ENCODE measurements at regions not wholly inside any gene's neighbourhood (a gene's known extent, or its start where the extent isn't known, plus 50 kb on each side); places are given as distances from the start of the nearest gene placed in this dataset.

DNA sequence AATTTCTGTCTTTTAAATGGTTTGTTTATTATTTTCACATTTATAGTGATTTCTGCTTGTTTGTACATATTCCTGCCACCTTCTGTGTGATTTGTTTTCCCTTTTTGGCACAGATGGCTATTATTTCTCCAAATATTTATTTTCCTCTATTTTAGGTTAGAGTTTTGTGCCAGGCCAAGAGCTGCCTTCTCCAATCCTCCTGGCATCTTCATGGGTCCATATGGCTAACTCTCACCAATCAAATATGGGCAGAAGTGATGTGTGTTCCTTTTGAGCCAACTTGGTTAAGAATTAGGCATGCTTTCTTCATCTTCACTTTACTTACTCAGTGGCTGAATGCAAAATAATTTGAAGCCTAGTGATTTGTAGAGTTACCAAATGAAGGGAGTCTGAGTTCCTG lies 697.1 kb upstream of the CELF4 start:
- no peak for DNase-seq (ENCODE audit: low spot score)
- ChIA-PET CTCF (no interaction called here), POLR2A (ENCODE audit: low non-redundant PET) (no interaction called here)
- no peak overlapping the region for H3K27ac ChIP-seq
- TF ChIP-seq CTCF (conservative IDR thresholded peaks at IDR 0.05; ENCODE audit: low read depth), result no peak

DNA sequence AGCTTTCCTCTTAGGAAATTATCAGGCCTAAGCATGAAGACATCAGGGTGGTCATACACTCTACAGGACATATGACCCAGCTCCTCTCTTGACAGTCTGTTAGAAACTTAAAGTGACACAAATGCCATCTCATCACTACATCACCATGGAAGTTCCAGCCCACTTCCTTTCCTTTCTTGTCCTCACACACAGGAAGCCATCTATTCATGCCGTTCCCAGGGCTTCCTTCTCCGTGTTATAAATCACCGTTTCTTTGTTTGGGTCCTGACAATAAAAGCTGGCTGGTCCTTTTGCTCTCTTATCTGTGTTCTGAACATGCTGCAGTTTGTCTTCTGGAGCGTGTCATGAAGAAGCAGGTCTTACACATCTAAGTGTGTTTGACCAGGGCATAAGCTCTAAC lies 692.1 kb upstream of the CELF4 start:
- CTCF ChIA-PET, result no interaction called here
- TF ChIP-seq CTCF (conservative IDR thresholded peaks at IDR 0.05; ENCODE audit: low read depth), result no peak

DNA sequence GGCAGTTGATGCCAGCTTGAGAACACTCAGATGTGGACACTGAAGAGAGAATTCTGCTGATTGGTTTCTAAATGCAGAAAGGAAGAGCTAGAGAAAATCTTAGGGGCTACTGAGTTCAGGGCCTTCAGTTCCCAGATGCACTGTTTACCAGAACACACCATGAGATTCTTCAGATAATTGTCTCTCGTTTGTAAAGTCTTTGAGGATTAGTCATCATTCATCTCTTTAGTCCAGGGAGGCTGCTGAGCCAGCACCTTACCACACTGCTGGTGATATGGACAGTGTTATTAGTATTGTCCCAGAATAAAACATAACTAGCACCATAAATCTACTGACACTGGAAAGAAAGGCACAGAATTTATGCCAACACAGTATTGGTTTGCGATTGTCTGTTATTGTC lies 690.8 kb upstream of the CELF4 start:
- TF ChIP-seq CTCF (conservative IDR thresholded peaks at IDR 0.05; ENCODE audit: low read depth), result no peak
- ChIA-PET POLR2A (ENCODE audit: low non-redundant PET) (no interaction called here), CTCF (no interaction called here)
- DNase-seq (ENCODE audit: low spot score), result no peak
- H3K27ac ChIP-seq, result no peak overlapping the region

More for the DNA sequence above, 692.1 kb upstream of the CELF4 start:
- POLR2A ChIA-PET (ENCODE audit: low non-redundant PET), result no interaction called here
- no peak overlapping the region for H3K27ac ChIP-seq
- no peak for DNase-seq (ENCODE audit: low spot score)

- no peak for TF ChIP-seq CTCF (conservative IDR thresholded peaks at IDR 0.05; ENCODE audit: low read depth)
- CTCF ChIA-PET, result no interaction called here
- H3K27ac ChIP-seq, result no peak overlapping the region
- POLR2A ChIA-PET (ENCODE audit: low non-redundant PET), result no interaction called here
- no peak for DNase-seq (ENCODE audit: low spot score)
These were observed 685.4 kb upstream of the CELF4 start for GRCh38 chr18:38250971-38251370.

DNA sequence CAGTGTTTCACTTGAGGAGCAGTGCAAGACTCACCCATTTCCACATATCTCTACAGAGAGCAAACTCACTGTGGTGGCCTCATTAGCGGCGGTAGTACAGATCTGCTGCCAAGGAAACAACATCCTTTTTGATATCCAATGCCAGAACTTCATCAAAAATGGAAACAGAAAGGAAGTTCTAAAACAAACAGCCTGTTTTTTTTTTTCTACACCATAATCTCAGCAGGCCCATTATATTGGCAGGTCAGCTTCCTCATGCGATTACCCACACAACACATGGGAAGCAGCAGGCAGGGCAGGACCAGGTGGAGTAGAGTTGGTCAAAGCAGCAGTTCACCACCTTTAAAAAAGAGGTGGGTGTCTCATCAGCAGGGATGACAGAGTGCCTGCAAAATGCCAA lies 678.9 kb upstream of the CELF4 start:
- POLR2A ChIA-PET (ENCODE audit: low non-redundant PET), result no interaction called here
- no peak overlapping the region for H3K27ac ChIP-seq
- TF ChIP-seq CTCF (conservative IDR thresholded peaks at IDR 0.05; ENCODE audit: low read depth), result no peak
- CTCF ChIA-PET, result no interaction called here
- no peak for DNase-seq (ENCODE audit: low spot score)

- no peak for DNase-seq (ENCODE audit: low spot score)
- no peak for TF ChIP-seq CTCF (conservative IDR thresholded peaks at IDR 0.05; ENCODE audit: low read depth)
- ChIA-PET POLR2A (ENCODE audit: low non-redundant PET) (no interaction called here), CTCF (no interaction called here)
- no peak overlapping the region for H3K27ac ChIP-seq
These were observed 677.7 kb upstream of the CELF4 start for GRCh38 chr18:38243291-38243690.

GRCh38 chr18:38241736-38242135 lies 676.1 kb upstream of the CELF4 start:
- CTCF ChIA-PET, result no interaction called here

More at GRCh38 chr18:38241736-38242135, 676.1 kb upstream of the CELF4 start:
- POLR2A ChIA-PET (ENCODE audit: low non-redundant PET), result no interaction called here
- DNase-seq (ENCODE audit: low spot score), result no peak
- no peak overlapping the region for H3K27ac ChIP-seq
- no peak for TF ChIP-seq CTCF (conservative IDR thresholded peaks at IDR 0.05; ENCODE audit: low read depth)

All from RWPE1 (cell line).